Kidney glomerular epithelial cell (primary cell): ENCODE measurements at regions not wholly inside any gene's neighbourhood (a gene's known extent, or its start where the extent isn't known, plus 50 kb on each side); places are given as distances from the start of the nearest gene placed in this dataset.

Source experiments
- DNase-seq: peaks from one replicate; lab custom pipeline; 2025; lab: John Stamatoyannopoulos, UW

GRCh38 chr6:14783594-14783993 lies 462.3 kb upstream of the JARID2 start:
- DNase-seq = no peak

- DNase-seq = no peak
Measured at GRCh38 chr6:14784596-14785492, 461.0 kb upstream of the JARID2 start.

- no peak for DNase-seq
Measured at GRCh38 chr6:14785493-14785790, 460.4 kb upstream of the JARID2 start.

- no peak for DNase-seq
Measured at GRCh38 chr6:14786008-14786407, 459.9 kb upstream of the JARID2 start.

- DNase-seq = no peak
Measured at GRCh38 chr6:14786455-14786854, 459.4 kb upstream of the JARID2 start.

- DNase-seq = no peak
Measured at GRCh38 chr6:14787250-14787649, 458.6 kb upstream of the JARID2 start.

GRCh38 chr6:14787677-14788076 lies 458.2 kb upstream of the JARID2 start:
- no peak for DNase-seq

GRCh38 chr6:14789996-14790395 lies 455.9 kb upstream of the JARID2 start:
- no peak for DNase-seq

- DNase-seq = no peak
Measured at GRCh38 chr6:14790976-14791375, 454.9 kb upstream of the JARID2 start.

GRCh38 chr6:14791526-14791925 lies 454.3 kb upstream of the JARID2 start:
- no peak for DNase-seq

- no peak for DNase-seq
Measured at GRCh38 chr6:14792118-14792955, 453.5 kb upstream of the JARID2 start.

- DNase-seq = no peak
Measured at GRCh38 chr6:14795451-14795850, 450.4 kb upstream of the JARID2 start.

GRCh38 chr6:14796974-14797762 lies 448.7 kb upstream of the JARID2 start:
- no peak for DNase-seq

GRCh38 chr6:14797875-14798593 lies 447.8 kb upstream of the JARID2 start:
- DNase-seq = no peak

- no peak for DNase-seq
Measured at GRCh38 chr6:14798594-14798982, 447.3 kb upstream of the JARID2 start.

GRCh38 chr6:14798996-14799588 lies 446.8 kb upstream of the JARID2 start:
- no peak for DNase-seq

GRCh38 chr6:14799928-14800327 lies 445.9 kb upstream of the JARID2 start:
- no peak for DNase-seq

GRCh38 chr6:14802514-14803160 lies 443.2 kb upstream of the JARID2 start:
- DNase-seq = no peak

- no peak for DNase-seq
Measured at GRCh38 chr6:14804001-14804784, 441.7 kb upstream of the JARID2 start.

- no peak for DNase-seq
Measured at GRCh38 chr6:14804785-14805210, 441.1 kb upstream of the JARID2 start.
